SK-N-SH (cell line): ENCODE measurements at regions not wholly inside any gene's neighbourhood (a gene's known extent, or its start where the extent isn't known, plus 50 kb on each side); places are given as distances from the start of the nearest gene placed in this dataset.

Experiments used
- CHD2 ChIP-seq: fragments of 150-350 bp; IDR thresholded peaks from 2 replicates; pipeline ENCODE4 v1.6.1; 2018; ENCODE audit warnings: low read length; ENCODE audit not compliant: partially characterized antibody
- CTCF ChIP-seq: fragments of 200-600 bp; sonication (generic); IDR thresholded peaks from 2 replicates; pipeline ENCODE4 v1.6.1; 2017; ENCODE audit warnings: antibody characterized with exemption, mild to moderate bottlenecking, moderate library complexity
- EP300 ChIP-seq, 2 experiments: IDR thresholded peaks; 2 replicates each; pipeline versions ENCODE4 v1.4.0 to v1.6.1; 2012; ENCODE audit warnings: borderline replicate concordance in 1 of 2, low read depth in 1 of 2, low read length in 1 of 2
- EZH2phosphoT487 ChIP-seq: fragments of 200-600 bp; sonication (generic); IDR thresholded peaks from 2 replicates; pipeline ENCODE4 v1.6.1; 2017; ENCODE audit warnings: low read depth, mixed run types, mild to moderate bottlenecking, antibody characterized with exemption, moderate library complexity, borderline replicate concordance
- FOXM1 ChIP-seq: IDR thresholded peaks from 2 replicates; pipeline ENCODE4 v1.4.0; 2012; ENCODE audit warnings: low read depth, mild to moderate bottlenecking
- MXI1 ChIP-seq: IDR thresholded peaks from 2 replicates; pipeline ENCODE4 v1.6.1; 2012; ENCODE audit warnings: mild to moderate bottlenecking, low read depth, low read length, improper control_type of control experiment
- RCOR1 ChIP-seq: fragments of 150-350 bp; IDR thresholded peaks from 2 replicates; pipeline ENCODE4 v1.6.1; 2017; ENCODE audit warnings: antibody characterized with exemption, low read length
- REST ChIP-seq: IDR thresholded peaks from 2 replicates; pipeline ENCODE4 v1.6.1; 2012; ENCODE audit warnings: mild to moderate bottlenecking, low read depth, low read length, moderate library complexity
- USF1 ChIP-seq: IDR thresholded peaks from 2 replicates; pipeline ENCODE4 v1.4.0; 2012; ENCODE audit warnings: low read depth, borderline replicate concordance
- USF2 ChIP-seq: fragments of 150-350 bp; IDR thresholded peaks from 2 replicates; pipeline ENCODE4 v1.6.1; 2017; ENCODE audit warnings: antibody characterized with exemption, low read length, low read depth, borderline replicate concordance

GRCh38 chr4:111952688-111953087 lies 192.6 kb upstream of the FAM241A start:
- TF ChIP-seq CTCF (no peak), MXI1 (no peak), CHD2 (no peak), EP300 (IDR thresholded peaks at IDR 0.05; ENCODE audit: borderline replicate concordance in 1 of 2, low read depth in 1 of 2, low read length in 1 of 2) (no peak), RCOR1 (no peak), EZH2phosphoT487 (no peak), USF2 (no peak), REST (no peak), FOXM1 (no peak), USF1 (no peak)
